Choroid plexus epithelial cell (primary cell): ENCODE measurements at regions not wholly inside any gene's neighbourhood (a gene's known extent, or its start where the extent isn't known, plus 50 kb on each side); places are given as distances from the start of the nearest gene placed in this dataset.

Experiments
- DNase-seq: peaks from one replicate; pipeline ENCODE4 v3.0.0-alpha.2; 2010; ENCODE audit warnings: low read depth
- H3K4me3 ChIP-seq: 2 replicates; pipeline ENCODE4 v1.5.1; 2011; ENCODE audit warnings: low read depth, mild to moderate bottlenecking, control low read depth, low read length, moderate library complexity
- TF ChIP-seq, protein P1 (sequence below): conservative IDR thresholded peaks from 2 replicates; pipeline ENCODE4 v1.5.1; 2011; ENCODE audit warnings: low read depth, mild to moderate bottlenecking, control low read depth, inconsistent platforms, low read length, moderate library complexity

- peak; percentile 57 for DNase-seq
Measured at GRCh38 chr1:201763455-201764140, 65.4 kb upstream of the IPO9 start.

DNA sequence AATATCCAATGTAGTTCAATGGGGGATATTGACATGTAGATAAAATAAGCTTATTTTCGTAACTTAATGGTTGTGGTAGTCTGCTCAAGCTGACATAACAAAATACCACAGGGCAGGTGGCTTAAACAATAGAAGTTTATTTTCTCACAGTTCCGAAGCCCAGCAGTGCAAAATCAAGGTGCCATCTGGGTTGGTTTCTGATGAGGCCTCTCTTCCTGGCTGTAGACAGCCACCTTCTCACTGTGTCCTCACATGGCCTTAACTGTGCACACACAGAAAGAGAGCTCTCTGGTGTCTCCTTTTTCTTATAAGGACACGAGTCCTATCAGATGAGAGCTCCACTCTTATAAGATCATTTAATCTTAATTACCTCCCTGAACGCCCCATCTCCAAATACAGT is 64.8 kb upstream of the IPO9 start:
- TF ChIP-seq, protein P1, sequence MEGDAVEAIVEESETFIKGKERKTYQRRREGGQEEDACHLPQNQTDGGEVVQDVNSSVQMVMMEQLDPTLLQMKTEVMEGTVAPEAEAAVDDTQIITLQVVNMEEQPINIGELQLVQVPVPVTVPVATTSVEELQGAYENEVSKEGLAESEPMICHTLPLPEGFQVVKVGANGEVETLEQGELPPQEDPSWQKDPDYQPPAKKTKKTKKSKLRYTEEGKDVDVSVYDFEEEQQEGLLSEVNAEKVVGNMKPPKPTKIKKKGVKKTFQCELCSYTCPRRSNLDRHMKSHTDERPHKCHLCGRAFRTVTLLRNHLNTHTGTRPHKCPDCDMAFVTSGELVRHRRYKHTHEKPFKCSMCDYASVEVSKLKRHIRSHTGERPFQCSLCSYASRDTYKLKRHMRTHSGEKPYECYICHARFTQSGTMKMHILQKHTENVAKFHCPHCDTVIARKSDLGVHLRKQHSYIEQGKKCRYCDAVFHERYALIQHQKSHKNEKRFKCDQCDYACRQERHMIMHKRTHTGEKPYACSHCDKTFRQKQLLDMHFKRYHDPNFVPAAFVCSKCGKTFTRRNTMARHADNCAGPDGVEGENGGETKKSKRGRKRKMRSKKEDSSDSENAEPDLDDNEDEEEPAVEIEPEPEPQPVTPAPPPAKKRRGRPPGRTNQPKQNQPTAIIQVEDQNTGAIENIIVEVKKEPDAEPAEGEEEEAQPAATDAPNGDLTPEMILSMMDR: no peak
- H3K4me3 ChIP-seq: no peak overlapping the region
- no peak for DNase-seq

More at GRCh38 chr1:201763455-201764140, 65.4 kb upstream of the IPO9 start:
- TF ChIP-seq, protein P1: no peak
- H3K4me3 ChIP-seq: no peak overlapping the region

DNA sequence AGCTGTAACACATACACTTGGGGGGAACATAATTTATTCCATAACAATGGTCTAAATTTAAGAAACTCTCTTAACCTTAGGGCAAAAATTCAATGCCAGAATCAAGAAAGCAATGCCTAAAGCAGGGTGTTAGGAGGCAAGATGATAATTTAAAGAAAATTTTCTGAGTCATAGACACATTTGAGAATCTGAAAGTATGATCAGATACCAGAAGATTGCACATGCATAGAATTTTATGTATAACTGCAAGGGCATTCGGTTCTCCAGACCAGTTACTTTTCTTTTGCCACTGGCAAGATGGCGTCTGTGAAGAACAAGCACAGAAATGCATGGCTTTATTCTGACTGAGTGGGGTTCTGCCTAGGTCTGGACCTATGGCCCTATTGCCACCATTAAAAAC is 64.4 kb upstream of the IPO9 start:
- H3K4me3 ChIP-seq: no peak overlapping the region
- TF ChIP-seq, protein P1: no peak
- DNase-seq: no peak

GRCh38 chr1:201766131-201766866 is 62.7 kb upstream of the IPO9 start:
- no peak overlapping the region for H3K4me3 ChIP-seq
- DNase-seq: peak; percentile 98
- TF ChIP-seq, protein P1: no peak

GRCh38 chr1:201767339-201767738 is 61.6 kb upstream of the IPO9 start:
- H3K4me3 ChIP-seq: no peak overlapping the region
- TF ChIP-seq, protein P1: no peak
- no peak for DNase-seq

GRCh38 chr1:201769072-201769471 is 59.9 kb upstream of the IPO9 start:
- TF ChIP-seq, protein P1: no peak
- DNase-seq: no peak
- H3K4me3 ChIP-seq: no peak overlapping the region
